ENCODE measurements at regions not wholly inside any gene's neighbourhood (a gene's known extent, or its start where the extent isn't known, plus 50 kb on each side); places are given as distances from the start of the nearest gene placed in this dataset.

DNA sequence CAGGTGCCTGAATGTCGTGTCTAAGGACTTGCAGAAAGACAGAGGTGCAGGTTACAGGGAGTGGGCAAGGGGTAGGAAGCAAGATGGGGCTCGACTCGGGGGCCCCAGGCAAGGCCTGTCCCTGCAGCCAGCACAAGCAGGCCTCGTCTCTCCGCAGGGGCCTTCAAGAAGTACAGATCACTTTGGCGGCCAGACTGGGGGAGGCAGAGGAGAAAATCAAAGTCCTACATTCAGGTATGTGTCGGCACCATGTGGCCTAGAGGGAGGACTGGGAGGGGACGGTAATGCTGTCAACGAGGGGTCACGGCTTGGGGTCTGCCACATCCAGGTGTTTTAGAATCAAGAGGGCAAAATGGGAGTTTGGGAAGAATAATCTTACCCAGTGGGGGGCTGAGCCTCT is 73.7 kb downstream of the PHETA1 start:
- Histone ChIP-seq H3K9me2 (ENCODE audit: insufficient read depth) (no peaks in the 10 kb centered on the region), H3K79me2 (replicated peaks; ENCODE audit: insufficient read depth) (no peaks in the 10 kb centered on the region), H2AFZ (no peak overlapping the region), H3K4me1 (ENCODE audit: insufficient read depth) (peaks cover 5% of the 10 kb centered on the region; the same call in 1 of the 2 replicates), H3K27ac (ENCODE audit: low read depth) (no peak overlapping the region), H4K20me1 (replicated peaks; ENCODE audit: insufficient read depth) (no peaks in the 10 kb centered on the region), H3K27me3 (ENCODE audit: insufficient read depth) (no peaks in the 10 kb centered on the region), H3F3A (replicated peaks; ENCODE audit: low read depth) (no peaks in the 10 kb centered on the region), H3K4me2 (no peak overlapping the region), H3K4me3 (no peak overlapping the region), H3K36me3 (ENCODE audit: insufficient read depth) (no peaks in the 10 kb centered on the region)
- peaks cover 12% of the 10 kb centered on the region for H3K4me1 Mint-ChIP-seq
- ATAC-seq (no peak), DNase-seq (ENCODE audit: low spot score) (no peak)
- H3K4me3 Mint-ChIP-seq: no peak overlapping the region
- H3K36me3 Mint-ChIP-seq (ENCODE audit: low read depth): peaks cover 14% of the 10 kb centered on the region
- H3K27me3 Mint-ChIP-seq (ENCODE audit: insufficient read depth, low read depth, poor library complexity): peaks cover 9% of the 10 kb centered on the region
- no peaks in the 10 kb centered on the region for H3K9me3 Mint-ChIP-seq
- TF ChIP-seq EZH2phosphoT487 (IDR thresholded peaks at IDR 0.05; ENCODE audit: unreplicated experiment) (no peak), NANOG (IDR thresholded peaks at IDR 0.05; ENCODE audit: borderline replicate concordance) (no peak), REST (IDR thresholded peaks at IDR 0.05; ENCODE audit: unreplicated experiment) (no peak), STAT1 (IDR thresholded peaks at IDR 0.05; ENCODE audit: unreplicated experiment) (no peak), CREB1 (CRISPR knock-in tag; IDR thresholded peaks at IDR 0.05; ENCODE audit: low read depth) (no peak), EZH2 (IDR thresholded peaks at IDR 0.05; ENCODE audit: low read depth, unreplicated experiment) (no peak), ZNF114 (CRISPR knock-in tag; IDR thresholded peaks at IDR 0.05) (no peak), JUNB (IDR thresholded peaks at IDR 0.05; ENCODE audit: unreplicated experiment) (no peak)
- TF ChIP-seq, protein P1, sequence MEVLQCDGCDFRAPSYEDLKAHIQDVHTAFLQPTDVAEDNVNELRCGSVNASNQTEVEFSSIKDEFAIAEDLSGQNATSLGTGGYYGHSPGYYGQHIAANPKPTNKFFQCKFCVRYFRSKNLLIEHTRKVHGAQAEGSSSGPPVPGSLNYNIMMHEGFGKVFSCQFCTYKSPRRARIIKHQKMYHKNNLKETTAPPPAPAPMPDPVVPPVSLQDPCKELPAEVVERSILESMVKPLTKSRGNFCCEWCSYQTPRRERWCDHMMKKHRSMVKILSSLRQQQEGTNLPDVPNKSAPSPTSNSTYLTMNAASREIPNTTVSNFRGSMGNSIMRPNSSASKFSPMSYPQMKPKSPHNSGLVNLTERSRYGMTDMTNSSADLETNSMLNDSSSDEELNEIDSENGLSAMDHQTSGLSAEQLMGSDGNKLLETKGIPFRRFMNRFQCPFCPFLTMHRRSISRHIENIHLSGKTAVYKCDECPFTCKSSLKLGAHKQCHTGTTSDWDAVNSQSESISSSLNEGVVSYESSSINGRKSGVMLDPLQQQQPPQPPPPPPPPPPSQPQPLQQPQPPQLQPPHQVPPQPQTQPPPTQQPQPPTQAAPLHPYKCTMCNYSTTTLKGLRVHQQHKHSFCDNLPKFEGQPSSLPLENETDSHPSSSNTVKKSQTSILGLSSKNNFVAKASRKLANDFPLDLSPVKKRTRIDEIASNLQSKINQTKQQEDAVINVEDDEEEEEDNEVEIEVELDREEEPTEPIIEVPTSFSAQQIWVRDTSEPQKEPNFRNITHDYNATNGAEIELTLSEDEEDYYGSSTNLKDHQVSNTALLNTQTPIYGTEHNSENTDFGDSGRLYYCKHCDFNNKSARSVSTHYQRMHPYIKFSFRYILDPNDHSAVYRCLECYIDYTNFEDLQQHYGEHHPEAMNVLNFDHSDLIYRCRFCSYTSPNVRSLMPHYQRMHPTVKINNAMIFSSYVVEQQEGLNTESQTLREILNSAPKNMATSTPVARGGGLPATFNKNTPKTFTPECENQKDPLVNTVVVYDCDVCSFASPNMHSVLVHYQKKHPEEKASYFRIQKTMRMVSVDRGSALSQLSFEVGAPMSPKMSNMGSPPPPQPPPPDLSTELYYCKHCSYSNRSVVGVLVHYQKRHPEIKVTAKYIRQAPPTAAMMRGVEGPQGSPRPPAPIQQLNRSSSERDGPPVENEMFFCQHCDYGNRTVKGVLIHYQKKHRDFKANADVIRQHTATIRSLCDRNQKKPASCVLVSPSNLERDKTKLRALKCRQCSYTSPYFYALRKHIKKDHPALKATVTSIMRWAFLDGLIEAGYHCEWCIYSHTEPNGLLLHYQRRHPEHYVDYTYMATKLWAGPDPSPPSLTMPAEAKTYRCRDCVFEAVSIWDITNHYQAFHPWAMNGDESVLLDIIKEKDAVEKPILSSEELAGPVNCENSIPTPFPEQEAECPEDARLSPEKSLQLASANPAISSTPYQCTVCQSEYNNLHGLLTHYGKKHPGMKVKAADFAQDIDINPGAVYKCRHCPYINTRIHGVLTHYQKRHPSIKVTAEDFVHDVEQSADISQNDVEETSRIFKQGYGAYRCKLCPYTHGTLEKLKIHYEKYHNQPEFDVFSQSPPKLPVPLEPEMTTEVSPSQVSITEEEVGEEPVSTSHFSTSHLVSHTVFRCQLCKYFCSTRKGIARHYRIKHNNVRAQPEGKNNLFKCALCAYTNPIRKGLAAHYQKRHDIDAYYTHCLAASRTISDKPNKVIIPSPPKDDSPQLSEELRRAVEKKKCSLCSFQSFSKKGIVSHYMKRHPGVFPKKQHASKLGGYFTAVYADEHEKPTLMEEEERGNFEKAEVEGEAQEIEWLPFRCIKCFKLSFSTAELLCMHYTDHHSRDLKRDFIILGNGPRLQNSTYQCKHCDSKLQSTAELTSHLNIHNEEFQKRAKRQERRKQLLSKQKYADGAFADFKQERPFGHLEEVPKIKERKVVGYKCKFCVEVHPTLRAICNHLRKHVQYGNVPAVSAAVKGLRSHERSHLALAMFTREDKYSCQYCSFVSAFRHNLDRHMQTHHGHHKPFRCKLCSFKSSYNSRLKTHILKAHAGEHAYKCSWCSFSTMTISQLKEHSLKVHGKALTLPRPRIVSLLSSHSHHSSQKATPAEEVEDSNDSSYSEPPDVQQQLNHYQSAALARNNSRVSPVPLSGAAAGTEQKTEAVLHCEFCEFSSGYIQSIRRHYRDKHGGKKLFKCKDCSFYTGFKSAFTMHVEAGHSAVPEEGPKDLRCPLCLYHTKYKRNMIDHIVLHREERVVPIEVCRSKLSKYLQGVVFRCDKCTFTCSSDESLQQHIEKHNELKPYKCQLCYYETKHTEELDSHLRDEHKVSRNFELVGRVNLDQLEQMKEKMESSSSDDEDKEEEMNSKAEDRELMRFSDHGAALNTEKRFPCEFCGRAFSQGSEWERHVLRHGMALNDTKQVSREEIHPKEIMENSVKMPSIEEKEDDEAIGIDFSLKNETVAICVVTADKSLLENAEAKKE (CRISPR knock-in tag; IDR thresholded peaks at IDR 0.05): no peak
- TF ChIP-seq, protein P2, sequence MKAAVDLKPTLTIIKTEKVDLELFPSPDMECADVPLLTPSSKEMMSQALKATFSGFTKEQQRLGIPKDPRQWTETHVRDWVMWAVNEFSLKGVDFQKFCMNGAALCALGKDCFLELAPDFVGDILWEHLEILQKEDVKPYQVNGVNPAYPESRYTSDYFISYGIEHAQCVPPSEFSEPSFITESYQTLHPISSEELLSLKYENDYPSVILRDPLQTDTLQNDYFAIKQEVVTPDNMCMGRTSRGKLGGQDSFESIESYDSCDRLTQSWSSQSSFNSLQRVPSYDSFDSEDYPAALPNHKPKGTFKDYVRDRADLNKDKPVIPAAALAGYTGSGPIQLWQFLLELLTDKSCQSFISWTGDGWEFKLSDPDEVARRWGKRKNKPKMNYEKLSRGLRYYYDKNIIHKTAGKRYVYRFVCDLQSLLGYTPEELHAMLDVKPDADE (IDR thresholded peaks at IDR 0.05): no peak
- no peak overlapping the region for H3K27ac Mint-ChIP-seq
